HUES6 (cell line): ENCODE measurements at regions not wholly inside any gene's neighbourhood (a gene's known extent, or its start where the extent isn't known, plus 50 kb on each side); places are given as distances from the start of the nearest gene placed in this dataset.

Experiments
- H3K27ac ChIP-seq: 2 replicates; pipeline ENCODE4 v1.7.0; 2013; ENCODE audit warnings: low read depth, mild to moderate bottlenecking, low read length, inconsistent platforms
- H3K27me3 ChIP-seq: 2 replicates; pipeline ENCODE4 v1.6.1; 2013; ENCODE audit warnings: low read length; ENCODE audit not compliant: control insufficient read depth, insufficient read depth
- H3K36me3 ChIP-seq: 2 replicates; pipeline ENCODE4 v1.6.1; 2013; ENCODE audit warnings: low read length; ENCODE audit not compliant: control insufficient read depth, insufficient read depth
- H3K4me1 ChIP-seq: 2 replicates; pipeline ENCODE4 v1.6.1; 2013; ENCODE audit warnings: low read length; ENCODE audit not compliant: control insufficient read depth, insufficient read depth
- H3K4me3 ChIP-seq: 2 replicates; pipeline ENCODE4 v1.5.1; 2013; ENCODE audit warnings: low read depth, low read length
- H3K9ac ChIP-seq: one replicate; pipeline ENCODE4 v1.6.1; 2013; ENCODE audit warnings: mild to moderate bottlenecking, low read length
- H3K9me3 ChIP-seq: 2 replicates; pipeline ENCODE4 v1.6.1; 2013; ENCODE audit warnings: low read depth, low read length; ENCODE audit not compliant: control insufficient read depth, insufficient read depth

GRCh38 chr12:79514730-79515529, 175.8 kb downstream of the PAWR start:
- Histone ChIP-seq H3K27ac (no peak overlapping the region), H3K4me1 (peaks cover 20% of the 10 kb centered on the region), H3K27me3 (no peaks in the 10 kb centered on the region), H3K36me3 (no peaks in the 10 kb centered on the region), H3K9ac (peak overlapping the region; percentile 29), H3K4me3 (no peak overlapping the region), H3K9me3 (peaks cover 2% of the 10 kb centered on the region; the same call in 1 of the 2 replicates)

- Histone ChIP-seq H3K9ac (no peak overlapping the region), H3K4me3 (no peak overlapping the region), H3K36me3 (no peaks in the 10 kb centered on the region), H3K27ac (peak overlapping the region; percentile 12; the same call in 1 of the 2 replicates), H3K9me3 (no peaks in the 10 kb centered on the region), H3K27me3 (no peaks in the 10 kb centered on the region), H3K4me1 (peaks cover 24% of the 10 kb centered on the region)
These were observed 178.7 kb downstream of the PAWR start for GRCh38 chr12:79512068-79512467.

DNA sequence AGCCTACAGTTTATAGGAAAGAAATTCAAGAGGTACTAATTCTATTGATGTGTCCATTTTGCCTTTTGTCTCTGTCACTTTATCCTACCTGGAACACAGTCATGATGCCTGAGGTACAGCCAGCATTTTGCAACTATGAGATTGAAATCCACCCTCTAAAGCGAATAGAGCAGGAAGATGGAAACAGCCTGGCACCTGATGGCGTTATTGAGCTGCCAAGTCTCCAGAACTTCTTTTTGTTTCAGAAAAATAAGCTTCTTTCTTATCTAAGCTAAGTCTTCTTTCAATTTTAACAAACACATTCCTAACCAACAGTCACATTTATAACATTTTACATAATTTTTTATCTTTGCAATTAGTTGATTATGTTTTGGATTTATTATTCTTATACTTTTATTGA, 182.1 kb downstream of the PAWR start:
- Histone ChIP-seq H3K9ac (no peak overlapping the region), H3K4me1 (peaks cover 13% of the 10 kb centered on the region), H3K27ac (no peak overlapping the region), H3K4me3 (no peak overlapping the region), H3K9me3 (no peaks in the 10 kb centered on the region), H3K27me3 (no peaks in the 10 kb centered on the region), H3K36me3 (no peaks in the 10 kb centered on the region)
